T-helper 1 cell treated with Interleukin-12 subunit alpha and Interleukin-12 subunit beta and Interleukin-4 antibody, amounts not matched to agents 30 μg/mL and 1 μg/mL, for 36 hours (primary cell): ENCODE measurements at regions not wholly inside any gene's neighbourhood (a gene's known extent, or its start where the extent isn't known, plus 50 kb on each side); places are given as distances from the start of the nearest gene placed in this dataset.

Experiments used
- H3K27ac Mint-ChIP-seq: one replicate; pipeline ENCODE4 v1.8.0; 2021; ENCODE audit warnings: mild to moderate bottlenecking, mixed read lengths
- H3K27me3 Mint-ChIP-seq: one replicate; pipeline ENCODE4 v1.8.0; 2021; ENCODE audit warnings: low read depth, mixed read lengths
- H3K36me3 Mint-ChIP-seq: one replicate; pipeline ENCODE4 v1.8.0; 2021; ENCODE audit warnings: low read depth, mixed read lengths
- H3K4me1 Mint-ChIP-seq: one replicate; pipeline ENCODE4 v1.8.0; 2021; ENCODE audit warnings: low read depth, mixed read lengths
- H3K4me3 Mint-ChIP-seq: one replicate; pipeline ENCODE4 v1.8.0; 2021; ENCODE audit warnings: mild to moderate bottlenecking, moderate library complexity, mixed read lengths
- H3K9me3 Mint-ChIP-seq: one replicate; pipeline ENCODE4 v1.8.0; 2021; ENCODE audit warnings: mixed read lengths

- peaks cover 25% of the 10 kb centered on the region for H3K27me3 Mint-ChIP-seq
- no peak overlapping the region for H3K27ac Mint-ChIP-seq
- peaks cover 2% of the 10 kb centered on the region for H3K9me3 Mint-ChIP-seq
- no peaks in the 10 kb centered on the region for H3K4me1 Mint-ChIP-seq
- no peak overlapping the region for H3K4me3 Mint-ChIP-seq
- H3K36me3 Mint-ChIP-seq: no peaks in the 10 kb centered on the region
Measured at GRCh38 chr5:133715616-133716015, 103.3 kb upstream of the FSTL4 start.

GRCh38 chr5:133715216-133715615 lies 102.9 kb upstream of the FSTL4 start:
- no peaks in the 10 kb centered on the region for H3K9me3 Mint-ChIP-seq
- no peaks in the 10 kb centered on the region for H3K36me3 Mint-ChIP-seq
- H3K4me1 Mint-ChIP-seq: no peaks in the 10 kb centered on the region
- H3K27me3 Mint-ChIP-seq: peaks cover 22% of the 10 kb centered on the region
- no peak overlapping the region for H3K27ac Mint-ChIP-seq
- H3K4me3 Mint-ChIP-seq: no peak overlapping the region

- H3K9me3 Mint-ChIP-seq: no peaks in the 10 kb centered on the region
- H3K27ac Mint-ChIP-seq: no peak overlapping the region
- H3K4me3 Mint-ChIP-seq: no peak overlapping the region
- H3K27me3 Mint-ChIP-seq: peaks cover 22% of the 10 kb centered on the region
- H3K36me3 Mint-ChIP-seq: no peaks in the 10 kb centered on the region
- H3K4me1 Mint-ChIP-seq: no peaks in the 10 kb centered on the region
Measured at GRCh38 chr5:133714161-133714915, 102.0 kb upstream of the FSTL4 start.

GRCh38 chr5:133713751-133714150 lies 101.4 kb upstream of the FSTL4 start:
- no peaks in the 10 kb centered on the region for H3K4me1 Mint-ChIP-seq
- H3K9me3 Mint-ChIP-seq: no peaks in the 10 kb centered on the region
- no peak overlapping the region for H3K27ac Mint-ChIP-seq
- no peak overlapping the region for H3K4me3 Mint-ChIP-seq
- H3K27me3 Mint-ChIP-seq: peaks cover 22% of the 10 kb centered on the region
- H3K36me3 Mint-ChIP-seq: no peaks in the 10 kb centered on the region

GRCh38 chr5:133713209-133713608 lies 100.9 kb upstream of the FSTL4 start:
- H3K9me3 Mint-ChIP-seq: no peaks in the 10 kb centered on the region
- no peak overlapping the region for H3K4me3 Mint-ChIP-seq
- no peaks in the 10 kb centered on the region for H3K36me3 Mint-ChIP-seq
- H3K27me3 Mint-ChIP-seq: peaks cover 18% of the 10 kb centered on the region
- H3K27ac Mint-ChIP-seq: no peak overlapping the region
- no peaks in the 10 kb centered on the region for H3K4me1 Mint-ChIP-seq

GRCh38 chr5:133712562-133712961 lies 100.2 kb upstream of the FSTL4 start:
- Mint-ChIP-seq H3K27ac (no peak overlapping the region), H3K36me3 (no peaks in the 10 kb centered on the region), H3K27me3 (peaks cover 16% of the 10 kb centered on the region), H3K4me3 (no peak overlapping the region), H3K9me3 (no peaks in the 10 kb centered on the region), H3K4me1 (no peaks in the 10 kb centered on the region)

- H3K27ac Mint-ChIP-seq: no peak overlapping the region
- H3K4me3 Mint-ChIP-seq: no peak overlapping the region
- no peaks in the 10 kb centered on the region for H3K4me1 Mint-ChIP-seq
- no peaks in the 10 kb centered on the region for H3K9me3 Mint-ChIP-seq
- no peaks in the 10 kb centered on the region for H3K36me3 Mint-ChIP-seq
- H3K27me3 Mint-ChIP-seq: peaks cover 5% of the 10 kb centered on the region
Measured at GRCh38 chr5:133709209-133709725, 96.9 kb upstream of the FSTL4 start.

GRCh38 chr5:133708331-133708850 lies 96.0 kb upstream of the FSTL4 start:
- Mint-ChIP-seq H3K36me3 (no peaks in the 10 kb centered on the region), H3K9me3 (no peaks in the 10 kb centered on the region), H3K4me1 (no peaks in the 10 kb centered on the region), H3K27ac (no peak overlapping the region), H3K27me3 (no peaks in the 10 kb centered on the region), H3K4me3 (no peak overlapping the region)

GRCh38 chr5:133707629-133708028 lies 95.3 kb upstream of the FSTL4 start:
- no peaks in the 10 kb centered on the region for H3K36me3 Mint-ChIP-seq
- no peak overlapping the region for H3K27ac Mint-ChIP-seq
- no peaks in the 10 kb centered on the region for H3K27me3 Mint-ChIP-seq
- no peak overlapping the region for H3K4me3 Mint-ChIP-seq
- H3K9me3 Mint-ChIP-seq: no peaks in the 10 kb centered on the region
- no peaks in the 10 kb centered on the region for H3K4me1 Mint-ChIP-seq

- Mint-ChIP-seq H3K27ac (no peak overlapping the region), H3K4me1 (no peaks in the 10 kb centered on the region), H3K36me3 (no peaks in the 10 kb centered on the region), H3K27me3 (no peaks in the 10 kb centered on the region), H3K4me3 (no peak overlapping the region), H3K9me3 (no peaks in the 10 kb centered on the region)
Measured at GRCh38 chr5:133706506-133707430, 94.4 kb upstream of the FSTL4 start.

- Mint-ChIP-seq H3K9me3 (no peaks in the 10 kb centered on the region), H3K27me3 (no peaks in the 10 kb centered on the region), H3K36me3 (no peaks in the 10 kb centered on the region)
Measured at GRCh38 chr5:133705331-133705730, 93.0 kb upstream of the FSTL4 start.

GRCh38 chr5:133704411-133704810 lies 92.1 kb upstream of the FSTL4 start:
- Mint-ChIP-seq H3K4me1 (no peaks in the 10 kb centered on the region), H3K36me3 (no peaks in the 10 kb centered on the region), H3K27me3 (no peaks in the 10 kb centered on the region), H3K9me3 (no peaks in the 10 kb centered on the region), H3K4me3 (no peak overlapping the region), H3K27ac (no peak overlapping the region)

More at GRCh38 chr5:133705331-133705730, 93.0 kb upstream of the FSTL4 start:
- H3K4me3 Mint-ChIP-seq: no peak overlapping the region
- H3K27ac Mint-ChIP-seq: no peak overlapping the region
- no peaks in the 10 kb centered on the region for H3K4me1 Mint-ChIP-seq

GRCh38 chr5:133703935-133704334 lies 91.6 kb upstream of the FSTL4 start:
- H3K27me3 Mint-ChIP-seq: no peaks in the 10 kb centered on the region
- H3K4me3 Mint-ChIP-seq: no peak overlapping the region
- no peaks in the 10 kb centered on the region for H3K9me3 Mint-ChIP-seq
- no peak overlapping the region for H3K27ac Mint-ChIP-seq
- H3K4me1 Mint-ChIP-seq: no peaks in the 10 kb centered on the region
- H3K36me3 Mint-ChIP-seq: no peaks in the 10 kb centered on the region

GRCh38 chr5:133702791-133703770 lies 90.7 kb upstream of the FSTL4 start:
- Mint-ChIP-seq H3K4me3 (no peak overlapping the region), H3K36me3 (no peaks in the 10 kb centered on the region), H3K27me3 (no peaks in the 10 kb centered on the region), H3K4me1 (peaks cover under 1% of the 10 kb centered on the region), H3K27ac (no peak overlapping the region), H3K9me3 (no peaks in the 10 kb centered on the region)
